K562 (cell line): ENCODE measurements at regions not wholly inside any gene's neighbourhood (a gene's known extent, or its start where the extent isn't known, plus 50 kb on each side); places are given as distances from the start of the nearest gene placed in this dataset.

Experiments used
- ATAC-seq: fragments of 200-7000 bp; cut with Tn5 transposase; 3 replicates; pipeline ENCODE4 v1.9.1; 2020; ENCODE audit warnings: moderate library complexity
- BruUV-seq: library from RNA; stranded (reverse); fragments of 400-500 nt; replicated peaks from 2 replicates; lab custom pipeline; 2021; lab: Mats Ljungman, UMichigan
- CTCF ChIA-PET: fragments of 300-600 bp; formaldehyde crosslinking; extraction: SDS; loops from one replicate; lab custom pipeline; 2021; ENCODE audit warnings: low intra/inter-chr PET ratio; lab: Yijun Ruan, JAX
- POLR2A ChIA-PET: fragments of 300-600, 350-650 bp; sonication (Branson Sonifier 250); formaldehyde crosslinking; extraction: SDS; loops from one replicate; lab custom pipeline; 2021; ENCODE audit warnings: antibody characterized with exemption, inconsistent platforms; lab: Yijun Ruan, JAX
- DNase-seq, 4 experiments: peaks; one replicate each; pipeline versions ENCODE4 v3.0.0 to v3.0.0-alpha.2; 2011 to 2018; ENCODE audit warnings: low spot score in 3 of 4, mixed read lengths in 3 of 4; ENCODE audit errors: extremely low read depth in 1 of 4
- FAIRE-seq: peaks from 2 replicates; lab custom pipeline; 2011; peaks lifted over from hg19 to GRCh38; lab: Jason Lieb, UNC
- H2AFZ ChIP-seq: 2 replicates; pipeline ENCODE4 v1.6.0; 2011; ENCODE audit warnings: low read depth, low read length, control low read depth, inconsistent platforms
- H3K27ac ChIP-seq: fragments of 200-600 bp; 3 replicates; pipeline ENCODE4 v1.8.0; 2011; ENCODE audit warnings: low read depth, mild to moderate bottlenecking, control low read depth, inconsistent platforms, low read length, moderate library complexity, mixed read lengths; ENCODE audit errors: extremely low read depth
- H3K27me3 ChIP-seq, 2 experiments: fragments of 300-600 bp in 1 of 2; 2 replicates in 1 of 2; 3 replicates in 1 of 2; pipeline versions ENCODE4 v1.6.0 to v1.8.0; 2011; ENCODE audit warnings: inconsistent platforms in 2 of 2, low read length in 2 of 2, mild to moderate bottlenecking in 1 of 2, mixed read lengths in 1 of 2, moderate library complexity in 1 of 2; ENCODE audit not compliant: control insufficient read depth in 2 of 2, insufficient read depth in 2 of 2
- H3K36me3 ChIP-seq: fragments of 300-600 bp; 3 replicates; pipeline ENCODE4 v1.8.0; 2011; ENCODE audit warnings: mild to moderate bottlenecking, low read length, inconsistent platforms; ENCODE audit not compliant: control insufficient read depth, insufficient read depth
- H3K4me1 ChIP-seq, 2 experiments: fragments of 200-600 bp in 1 of 2; replicated peaks in 1 of 2; 2 replicates in 1 of 2; 3 replicates in 1 of 2; pipeline versions ENCODE4 v1.5.1 to v1.8.0; 2011; ENCODE audit warnings: inconsistent platforms in 2 of 2, low read length in 2 of 2, mild to moderate bottlenecking in 1 of 2, mixed read lengths in 1 of 2, moderate library complexity in 1 of 2; ENCODE audit not compliant: control insufficient read depth in 2 of 2, insufficient read depth in 2 of 2
- H3K4me2 ChIP-seq: 2 replicates; pipeline ENCODE4 v1.6.1; 2011; ENCODE audit warnings: low read length, control low read depth, inconsistent platforms, mixed read lengths; ENCODE audit not compliant: insufficient read depth
- H3K4me3 ChIP-seq: fragments of 200-600 bp; sonication (generic), shearing (Covaris generic); 2 replicates; pipeline ENCODE4 v1.5.1; 2016; ENCODE audit warnings: control low read depth, inconsistent platforms
- H3K79me2 ChIP-seq: fragments of 200-600 bp; 3 replicates; pipeline ENCODE4 v1.8.0; 2011; ENCODE audit warnings: low read length, inconsistent platforms; ENCODE audit not compliant: control insufficient read depth, insufficient read depth
- H3K9ac ChIP-seq, 2 experiments: 2 replicates each; pipeline versions ENCODE4 v1.6.0 to v1.6.1; 2011; ENCODE audit warnings: low read depth in 2 of 2, low read length in 2 of 2, control low read depth in 1 of 2, inconsistent platforms in 1 of 2, mild to moderate bottlenecking in 1 of 2, mixed read lengths in 1 of 2; ENCODE audit not compliant: insufficient read depth in 1 of 2
- H3K9me1 ChIP-seq: one replicate; pipeline ENCODE4 v1.6.0; 2011; ENCODE audit warnings: inconsistent platforms, mild to moderate bottlenecking, low read length, moderate library complexity; ENCODE audit not compliant: control insufficient read depth, insufficient read depth
- H3K9me3 ChIP-seq: replicated peaks from 2 replicates; pipeline ENCODE4 v1.5.1; 2011; ENCODE audit warnings: low read depth, low read length, inconsistent platforms; ENCODE audit not compliant: control insufficient read depth, insufficient read depth
- H4K20me1 ChIP-seq: replicated peaks from 2 replicates; pipeline ENCODE4 v1.6.1; 2011; ENCODE audit warnings: low read length, inconsistent platforms, mixed read lengths; ENCODE audit not compliant: control insufficient read depth, insufficient read depth
- IRF2 ChIP-seq: sonication (generic); formaldehyde crosslinking; IDR thresholded peaks from 2 replicates; pipeline ENCODE4 v1.8.1; 2022; ENCODE audit warnings: mild to moderate bottlenecking, missing genetic modification reagents
- KAT7 ChIP-seq: sonication (generic); formaldehyde crosslinking; IDR thresholded peaks from 2 replicates; pipeline ENCODE4 v1.8.0; 2022; ENCODE audit warnings: missing genetic modification reagents, mild to moderate bottlenecking, borderline replicate concordance
- MYC ChIP-seq, 2 experiments: fragments of 250-450 bp in 1 of 2; sonication (Bioruptor Pico) in 1 of 2; IDR thresholded peaks; 2 replicates each; pipeline versions ENCODE4 v1.5.1 to v1.6.1; 2012 to 2021; ENCODE audit warnings: low read depth in 2 of 2, borderline replicate concordance in 1 of 2, improper control_type of control experiment in 1 of 2, low read length in 1 of 2, mild to moderate bottlenecking in 1 of 2, moderate library complexity in 1 of 2
- RBFOX2 ChIP-seq: fragments of 200-400 bp; formaldehyde crosslinking; IDR thresholded peaks from 2 replicates; pipeline ENCODE4 v1.6.1; 2017; ENCODE audit warnings: low read depth, mild to moderate bottlenecking, low read length, moderate library complexity
- RUNX1 ChIP-seq: sonication (generic); IDR thresholded peaks from 2 replicates; pipeline ENCODE4 v1.6.1; 2016; ENCODE audit warnings: antibody characterized with exemption, low read depth
- SAP30 ChIP-seq: fragments of 200-600 bp; sonication (generic); IDR thresholded peaks from 2 replicates; pipeline ENCODE4 v1.6.1; 2012; ENCODE audit warnings: borderline replicate concordance, low read depth, mild to moderate bottlenecking, moderate library complexity, low read length, control low read depth, inconsistent platforms; ENCODE audit not compliant: insufficient read depth, poor library complexity, severe bottlenecking
- TAF7 ChIP-seq: fragments of 450-650 bp; IDR thresholded peaks from 2 replicates; pipeline ENCODE4 v1.6.1; 2016; ENCODE audit warnings: missing genetic modification characterization, missing compliant biosample characterization
- ZNF143 ChIP-seq: sonication (generic); formaldehyde crosslinking; IDR thresholded peaks from 2 replicates; pipeline ENCODE4 v1.9.0; 2022; ENCODE audit warnings: mild to moderate bottlenecking, missing genetic modification reagents
- ZNF175 ChIP-seq: fragments of 200-800 bp; sonication (Bioruptor generic); IDR thresholded peaks from 2 replicates; pipeline ENCODE4 v1.6.1; 2016; ENCODE audit warnings: low read depth, mild to moderate bottlenecking, missing genetic modification characterization, missing compliant biosample characterization
- ZNF354B ChIP-seq: fragments of 250-450 bp; sonication (Bioruptor Pico); IDR thresholded peaks from 2 replicates; pipeline ENCODE4 v1.4.0; 2020
- ZNF41 ChIP-seq: fragments of 250-450 bp; sonication (Bioruptor Pico); conservative IDR thresholded peaks from 2 replicates; pipeline ENCODE4 v1.4.0; 2020; ENCODE audit warnings: mild to moderate bottlenecking
- ZNF551 ChIP-seq: fragments of 250-450 bp; sonication (Bioruptor Pico); IDR thresholded peaks from 2 replicates; pipeline ENCODE4 v1.5.0; 2021; ENCODE audit warnings: mild to moderate bottlenecking, moderate library complexity
- ZNF586 ChIP-seq: fragments of 450-650 bp; formaldehyde crosslinking; conservative IDR thresholded peaks from 2 replicates; pipeline ENCODE4 v1.4.0; 2020; ENCODE audit warnings: mild to moderate bottlenecking, moderate library complexity
- ZNF695 ChIP-seq: fragments of 450-650 bp; formaldehyde crosslinking; IDR thresholded peaks from 2 replicates; pipeline ENCODE4 v1.4.0; 2020; ENCODE audit warnings: mild to moderate bottlenecking, moderate library complexity
- WGBS: fragments of 100-300 bp; shearing (Covaris generic); methylation state at CpG from one replicate; pipeline ENCODE4 v1.1.6; 2016; ENCODE audit warnings: low coverage, mixed read lengths; ENCODE audit not compliant: insufficient coverage; ENCODE audit errors: missing lambda C conversion rate; 5-methylcytosine and 5-hydroxymethylcytosine counted together
- in situ Hi-C: fragments of 300-500 bp; cut with MboI; formaldehyde crosslinking; loops from 4 replicates; pipeline ENCODE4 v1.15.0; 2018; ENCODE audit warnings: inconsistent platforms, mixed read lengths
- intact Hi-C: fragments of 100-400 bp; cut with micrococcal nuclease; formaldehyde crosslinking; loops from 2 replicates; pipeline ENCODE4 v1.14.2; 2022

GRCh38 chr22:25484521-25485315 lies 79.8 kb upstream of the GRK3 start (continued):
- TF ChIP-seq ZNF143 (no peak), ZNF41 (CRISPR knock-in tag) (no peak), SAP30 (no peak), MYC (IDR thresholded peaks at IDR 0.05; ENCODE audit: low read depth, low read length) (no peak), MYC (CRISPR knock-in tag; IDR thresholded peaks at IDR 0.05; ENCODE audit: borderline replicate concordance, low read depth) (no peak), RUNX1 (no peak), ZNF354B (no peak), ZNF175 (CRISPR knock-in tag) (no peak)

DNA sequence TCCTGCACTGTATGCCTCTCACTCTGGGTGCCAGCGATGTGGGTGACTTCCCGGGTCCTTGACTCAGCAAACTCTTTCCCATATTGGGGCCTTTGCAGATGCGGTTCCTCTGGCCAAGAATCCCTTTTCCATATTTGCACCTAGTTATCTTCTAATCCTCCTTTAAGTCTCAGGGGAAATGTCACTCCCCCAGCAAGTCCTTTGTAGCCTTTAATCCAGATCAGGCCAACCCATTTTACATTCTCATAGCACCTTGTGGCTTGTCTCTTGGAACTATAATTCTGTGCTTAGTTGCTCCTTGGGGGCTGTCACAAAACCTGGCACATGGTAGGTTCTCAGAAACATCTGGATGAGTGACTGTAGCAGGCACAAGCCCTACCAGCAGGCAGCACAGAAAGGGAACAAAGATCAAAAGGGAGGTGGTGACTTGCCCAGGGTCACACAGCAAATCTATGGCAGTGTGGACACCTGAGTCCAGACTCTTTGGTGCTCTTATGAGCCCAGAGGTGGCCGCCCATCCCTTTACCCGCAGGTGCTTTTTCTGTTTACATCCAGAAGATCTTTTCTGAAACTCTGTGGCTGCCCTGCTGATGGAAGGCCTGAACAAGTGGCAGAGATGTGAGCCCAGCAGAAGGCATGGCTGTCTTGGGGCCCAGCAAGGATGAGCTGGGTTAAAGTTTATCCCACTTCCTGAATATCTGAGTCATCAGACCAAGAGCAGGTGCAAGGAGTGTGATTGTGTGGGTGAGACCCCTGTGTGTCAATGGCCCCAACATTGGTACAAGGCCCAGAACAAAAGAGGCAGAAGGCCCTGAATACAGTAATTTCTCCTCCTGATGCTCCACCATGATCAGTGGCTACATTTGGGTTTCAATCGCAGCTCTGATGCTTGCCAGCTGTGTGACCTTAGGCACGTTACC lies 78.6 kb upstream of the GRK3 start:
- POLR2A ChIA-PET, result no interaction called here
- in situ Hi-C loops, result no loop called here
- WGBS, result 58% methylated on average over 7 of the region's 7 CpGs
- H3K27me3 ChIP-seq, result no peaks in the 10 kb centered on the region
- TF ChIP-seq RBFOX2, result no peak
- no peak for TF ChIP-seq ZNF695 (CRISPR knock-in tag)
- no peak for TF ChIP-seq ZNF551 (CRISPR knock-in tag)
- no peak for TF ChIP-seq ZNF586
- TF ChIP-seq IRF2 (CRISPR knock-in tag), result no peak
- TF ChIP-seq TAF7 (tag), result no peak
- no peak for TF ChIP-seq KAT7
- TF ChIP-seq, all 486 proteins: peak for 0
- no peak overlapping the region for H3K9ac ChIP-seq
- no peaks in the 10 kb centered on the region for H3K4me1 ChIP-seq
- no peaks in the 10 kb centered on the region for H4K20me1 ChIP-seq
- H3K27ac ChIP-seq, result no peak overlapping the region
- intact Hi-C loops, result no loop called here
- H3K9me1 ChIP-seq, result peaks cover 2% of the 10 kb centered on the region
- H2AFZ ChIP-seq, result no peak overlapping the region
- FAIRE-seq (no peak), ATAC-seq (no peak), DNase-seq (no peak)
- CTCF ChIA-PET, result no interaction called here
- no peaks in the 10 kb centered on the region for H3K79me2 ChIP-seq
- H3K4me2 ChIP-seq, result no peak overlapping the region
- H3K4me3 ChIP-seq, result no peak overlapping the region
- H3K36me3 ChIP-seq, result no peaks in the 10 kb centered on the region
- H3K9me3 ChIP-seq, result no peaks in the 10 kb centered on the region
- BruUV-seq, result no TSS peak
